Upper lobe of right lung (tissue), 1 donor: ENCODE measurements at regions not wholly inside any gene's neighbourhood (a gene's known extent, or its start where the extent isn't known, plus 50 kb on each side); places are given as distances from the start of the nearest gene placed in this dataset.
"Not testable (repeated sequence)": the region's sequence is repeated elsewhere in the genome, so short reads cannot be mapped to it uniquely, and the experiment has no call there.

Experiments used
- ATAC-seq: fragments of 200-7000 bp; cut with Tn5 transposase; one replicate; pipeline ENCODE4 v1.9.1; 2020; ENCODE audit warnings: mild to moderate bottlenecking, moderate library complexity
- DNase-seq: peaks from one replicate; pipeline ENCODE4 v3.0.0-alpha.2; 2020
- H3K27ac ChIP-seq: fragments of 200-600 bp; one replicate; pipeline ENCODE4 v1.8.0; 2022
- H3K27me3 ChIP-seq: fragments of 200-600 bp; one replicate; pipeline ENCODE4 v1.8.0; 2022; ENCODE audit warnings: mild to moderate bottlenecking
- H3K36me3 ChIP-seq: fragments of 200-600 bp; one replicate; pipeline ENCODE4 v1.8.0; 2022
- H3K4me1 ChIP-seq: fragments of 200-600 bp; one replicate; pipeline ENCODE4 v1.8.0; 2022
- H3K4me3 ChIP-seq: fragments of 200-600 bp; one replicate; pipeline ENCODE4 v1.8.0; 2022; ENCODE audit warnings: mild to moderate bottlenecking
- H3K9me3 ChIP-seq: fragments of 200-600 bp; one replicate; pipeline ENCODE4 v1.8.0; 2022
- intact Hi-C: fragments of 100-400 bp; cut with DNase I; formaldehyde crosslinking; loops from one replicate; pipeline ENCODE4 v1.11.0; 2022
- TF ChIP-seq, protein P1 (sequence below): fragments of 200-600 bp; IDR thresholded peaks from one replicate; pipeline ENCODE4 v1.8.0; 2022; ENCODE audit warnings: antibody characterized with exemption
- donor health status: DM: no; HTN: yes; CAD: no; lungs with severe emphysema.

DNA sequence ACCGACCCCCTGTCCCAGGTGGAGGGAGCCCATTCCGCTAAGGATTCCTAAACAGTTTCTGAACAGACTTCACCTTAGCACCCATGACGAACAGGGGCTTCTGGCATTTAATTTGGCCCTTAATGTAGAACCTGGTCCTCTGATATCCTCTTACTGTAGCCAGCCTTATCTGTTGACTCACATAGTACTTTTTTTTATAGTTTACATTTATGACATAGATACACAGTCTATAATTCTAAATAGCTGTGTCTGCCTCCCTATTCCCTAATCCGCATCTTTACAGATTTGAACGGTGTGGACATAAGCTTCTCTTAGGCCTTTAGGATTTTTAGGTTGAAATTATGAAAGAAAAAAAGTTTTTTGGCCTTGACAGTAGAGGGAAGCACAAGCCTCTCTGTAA is 104.9 kb downstream of the TBC1D26 start:
- intact Hi-C loops, H3K27me3 ChIP-seq: not testable (repeated sequence)

DNA sequence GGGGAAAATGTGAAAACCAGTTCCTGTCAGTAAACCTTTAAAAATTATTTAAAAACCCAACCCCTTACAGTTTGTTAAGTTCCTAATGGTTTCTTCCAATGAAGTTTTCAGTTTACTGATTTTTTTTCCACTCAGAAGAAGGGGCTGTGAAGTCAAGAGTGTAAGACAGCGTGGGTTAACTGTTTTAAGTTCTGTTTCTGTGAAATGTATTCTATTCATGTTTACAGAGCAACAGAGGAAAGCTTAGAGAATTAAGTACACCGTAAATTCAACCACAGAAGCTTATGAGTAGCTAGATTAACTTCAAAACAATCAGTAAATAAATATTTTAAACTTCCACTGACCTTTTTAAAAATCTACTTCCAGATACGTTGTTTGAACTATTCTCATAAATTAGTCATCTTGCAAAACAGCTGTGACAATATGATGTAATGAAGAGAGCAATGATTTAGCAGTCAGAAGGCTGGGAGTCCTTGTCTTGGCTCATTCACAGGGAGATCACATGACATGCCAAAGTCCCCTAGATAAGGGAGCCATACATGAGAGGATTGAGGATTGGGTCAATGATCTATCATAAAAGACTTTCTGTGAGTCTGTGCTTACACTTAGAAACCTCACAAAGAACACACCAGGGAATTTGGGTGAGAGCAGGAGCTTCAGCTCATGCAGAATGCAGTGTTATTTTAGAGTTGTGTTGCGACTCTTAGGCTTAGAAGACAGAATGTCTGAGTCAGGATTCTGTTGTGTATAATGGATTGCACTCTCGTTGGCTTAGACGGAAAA is 97.3 kb upstream of the ADORA2B start:
- H3K27ac ChIP-seq, H3K36me3 ChIP-seq, H3K9me3 ChIP-seq, H3K27me3 ChIP-seq, H3K4me3 ChIP-seq, intact Hi-C loops, DNase-seq, H3K4me1 ChIP-seq: not testable (repeated sequence)
- peak; percentile 41 for ATAC-seq

More for the DNA sequence above, 104.9 kb downstream of the TBC1D26 start:
- H3K9me3 ChIP-seq, H3K36me3 ChIP-seq, H3K4me3 ChIP-seq, H3K4me1 ChIP-seq, H3K27ac ChIP-seq, DNase-seq, ATAC-seq: not testable (repeated sequence)

DNA sequence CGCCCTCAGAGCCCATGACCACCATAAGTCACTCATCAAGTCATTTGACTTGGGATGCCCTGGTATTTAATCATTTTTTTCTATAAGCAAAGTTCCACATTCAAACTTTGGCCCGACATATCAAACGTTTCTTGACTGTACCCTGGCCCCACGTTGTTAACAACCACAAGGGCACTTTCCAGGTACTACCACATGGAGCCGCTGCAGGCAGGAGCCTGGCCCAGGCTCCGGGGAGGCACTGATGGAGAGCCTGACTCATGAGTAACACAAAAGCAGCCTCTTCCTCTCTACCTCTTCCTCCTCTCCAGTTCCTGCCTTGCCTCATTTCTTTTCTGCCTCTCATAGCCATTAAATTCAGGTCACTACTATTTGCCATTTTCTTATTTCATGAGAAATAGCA is 95.9 kb upstream of the ADORA2B start:
- DNase-seq (peak; percentile 79), ATAC-seq (peak; percentile 99)
- intact Hi-C loops, result not testable (repeated sequence)

DNA sequence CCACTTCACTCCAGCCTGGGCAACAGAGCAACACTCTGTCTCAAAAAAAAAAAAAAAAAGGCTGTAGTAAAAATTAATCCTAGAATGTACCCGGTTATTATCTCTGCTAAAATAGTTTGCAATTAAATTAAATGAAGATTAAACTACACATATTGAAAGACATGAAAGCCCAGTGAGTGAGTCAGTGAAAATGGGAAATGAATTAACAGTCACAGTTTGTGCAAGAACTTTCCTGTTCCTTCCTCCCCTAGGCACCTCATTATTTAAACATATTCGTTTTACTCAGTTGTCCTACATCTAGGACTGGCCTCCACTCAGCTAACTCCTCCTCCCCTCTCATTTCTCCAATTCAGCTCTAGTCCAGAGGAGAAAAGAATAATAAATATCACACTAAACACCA is 94.9 kb upstream of the ADORA2B start:
- H3K4me3 ChIP-seq, intact Hi-C loops, H3K36me3 ChIP-seq, H3K27me3 ChIP-seq, H3K27ac ChIP-seq, DNase-seq, ATAC-seq, H3K4me1 ChIP-seq, H3K9me3 ChIP-seq: not testable (repeated sequence)

More for the DNA sequence above, 95.9 kb upstream of the ADORA2B start:
- not testable (repeated sequence) for H3K4me1 ChIP-seq, H3K9me3 ChIP-seq, H3K4me3 ChIP-seq, H3K27me3 ChIP-seq, H3K36me3 ChIP-seq, H3K27ac ChIP-seq
- TF ChIP-seq, protein P1, sequence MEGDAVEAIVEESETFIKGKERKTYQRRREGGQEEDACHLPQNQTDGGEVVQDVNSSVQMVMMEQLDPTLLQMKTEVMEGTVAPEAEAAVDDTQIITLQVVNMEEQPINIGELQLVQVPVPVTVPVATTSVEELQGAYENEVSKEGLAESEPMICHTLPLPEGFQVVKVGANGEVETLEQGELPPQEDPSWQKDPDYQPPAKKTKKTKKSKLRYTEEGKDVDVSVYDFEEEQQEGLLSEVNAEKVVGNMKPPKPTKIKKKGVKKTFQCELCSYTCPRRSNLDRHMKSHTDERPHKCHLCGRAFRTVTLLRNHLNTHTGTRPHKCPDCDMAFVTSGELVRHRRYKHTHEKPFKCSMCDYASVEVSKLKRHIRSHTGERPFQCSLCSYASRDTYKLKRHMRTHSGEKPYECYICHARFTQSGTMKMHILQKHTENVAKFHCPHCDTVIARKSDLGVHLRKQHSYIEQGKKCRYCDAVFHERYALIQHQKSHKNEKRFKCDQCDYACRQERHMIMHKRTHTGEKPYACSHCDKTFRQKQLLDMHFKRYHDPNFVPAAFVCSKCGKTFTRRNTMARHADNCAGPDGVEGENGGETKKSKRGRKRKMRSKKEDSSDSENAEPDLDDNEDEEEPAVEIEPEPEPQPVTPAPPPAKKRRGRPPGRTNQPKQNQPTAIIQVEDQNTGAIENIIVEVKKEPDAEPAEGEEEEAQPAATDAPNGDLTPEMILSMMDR, result peak; percentile 44

DNA sequence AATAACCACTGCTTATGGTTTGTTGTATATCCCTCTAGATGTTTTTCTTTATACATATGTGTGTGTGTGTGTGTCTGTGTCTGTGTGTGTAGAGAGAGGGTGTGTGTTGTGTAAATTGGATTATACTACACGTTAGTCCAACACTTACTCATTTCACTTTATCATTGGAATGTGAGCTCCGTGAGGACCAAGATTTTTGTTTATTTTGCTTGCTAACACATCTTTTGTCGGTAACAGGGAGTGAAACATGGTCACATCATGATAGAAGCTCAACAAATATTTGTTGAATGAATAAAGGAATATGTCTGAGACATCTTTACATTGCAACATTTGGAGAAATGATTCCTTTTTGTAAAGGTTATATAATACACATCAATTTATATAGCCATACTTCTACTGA is 94.2 kb upstream of the ADORA2B start:
- ATAC-seq, H3K27ac ChIP-seq, DNase-seq, H3K27me3 ChIP-seq, H3K9me3 ChIP-seq, H3K4me3 ChIP-seq, H3K36me3 ChIP-seq, H3K4me1 ChIP-seq, intact Hi-C loops: not testable (repeated sequence)

DNA sequence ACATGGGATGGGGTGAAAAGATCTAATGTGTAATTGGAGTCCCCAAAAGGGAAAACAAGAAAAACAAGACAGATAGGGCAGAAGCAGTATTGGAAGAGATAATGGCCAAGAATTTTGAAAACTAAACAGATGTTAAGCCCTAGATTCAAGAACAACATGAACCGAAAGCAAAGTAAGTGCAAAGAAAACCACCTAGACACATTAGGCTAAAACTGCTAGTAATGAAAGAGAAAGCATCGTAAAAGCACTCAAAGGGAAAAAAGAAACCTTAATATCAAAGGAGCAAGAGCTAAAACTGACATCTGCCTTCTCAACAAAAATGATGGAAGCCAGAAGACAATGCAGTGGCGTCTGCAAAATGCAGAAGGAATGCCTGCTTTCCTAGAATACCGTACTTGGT is 92.1 kb upstream of the ADORA2B start:
- not testable (repeated sequence) for ATAC-seq, DNase-seq

DNA sequence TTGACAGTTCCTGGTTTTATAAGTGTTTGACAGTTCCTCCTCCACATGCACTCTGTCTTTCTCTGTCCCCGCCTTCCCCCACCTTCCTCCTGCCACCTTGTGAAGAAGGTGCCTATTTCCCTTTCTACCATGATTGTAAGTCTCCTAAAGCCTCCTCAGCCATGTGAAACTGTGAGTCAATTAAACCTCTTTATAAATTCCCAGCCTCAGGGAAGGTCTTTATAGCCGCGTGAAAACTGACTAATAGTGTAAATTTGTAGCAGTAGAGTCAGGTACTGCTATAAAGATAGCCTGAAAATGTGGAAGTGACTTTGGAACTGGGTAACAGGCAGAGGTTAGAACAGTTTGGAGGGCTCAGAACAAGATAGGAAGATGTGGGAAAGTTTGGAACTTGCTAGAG is 88.7 kb upstream of the ADORA2B start:
- intact Hi-C loops, ATAC-seq, H3K36me3 ChIP-seq, DNase-seq, H3K27ac ChIP-seq, H3K9me3 ChIP-seq, H3K27me3 ChIP-seq, H3K4me3 ChIP-seq, H3K4me1 ChIP-seq: not testable (repeated sequence)

More for the DNA sequence above, 92.1 kb upstream of the ADORA2B start:
- intact Hi-C loops, H3K27me3 ChIP-seq, H3K4me1 ChIP-seq, H3K9me3 ChIP-seq, H3K36me3 ChIP-seq, H3K27ac ChIP-seq, H3K4me3 ChIP-seq: not testable (repeated sequence)

DNA sequence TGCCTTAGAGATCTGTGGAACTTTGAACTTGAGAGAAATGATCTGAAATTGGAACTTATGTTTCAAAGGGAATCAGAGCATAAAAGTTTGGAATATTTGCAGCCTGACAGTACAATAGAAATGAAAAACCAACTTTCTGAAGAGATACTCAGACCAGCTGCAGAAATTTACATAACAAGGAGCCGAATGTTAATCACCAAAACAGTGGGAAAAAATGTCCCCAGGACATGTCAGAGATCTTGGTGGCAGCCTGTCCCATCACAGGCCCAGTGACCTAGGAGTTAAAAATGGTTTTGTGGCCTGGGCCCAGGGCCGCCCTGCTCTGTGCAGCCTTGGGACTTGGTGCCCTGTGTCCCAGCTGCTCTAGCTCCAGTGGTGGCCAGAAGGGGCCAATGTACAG is 88.2 kb upstream of the ADORA2B start:
- H3K27me3 ChIP-seq, H3K36me3 ChIP-seq, ATAC-seq, H3K27ac ChIP-seq, intact Hi-C loops, H3K4me3 ChIP-seq, H3K9me3 ChIP-seq, DNase-seq, H3K4me1 ChIP-seq: not testable (repeated sequence)

DNA sequence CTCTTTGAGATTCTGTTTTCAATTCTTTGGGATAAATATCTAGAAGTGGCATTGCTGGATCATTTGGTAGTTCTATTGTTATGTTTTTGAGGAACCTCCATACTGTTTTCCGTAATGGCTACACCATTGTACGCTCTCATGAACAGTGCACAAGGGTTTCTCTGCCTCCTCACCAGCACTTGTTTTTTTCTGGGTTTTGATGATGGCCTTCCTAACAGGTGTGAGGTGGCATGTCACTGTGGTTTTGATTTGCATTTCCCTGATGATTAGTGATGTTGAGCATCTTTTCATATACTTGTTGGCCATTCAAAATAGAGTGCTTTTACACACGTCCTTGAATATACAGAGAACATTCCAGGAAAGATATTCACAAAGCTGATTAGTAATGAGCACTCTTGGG is 86.8 kb upstream of the ADORA2B start:
- DNase-seq, H3K27ac ChIP-seq, H3K4me1 ChIP-seq, H3K9me3 ChIP-seq, intact Hi-C loops, H3K27me3 ChIP-seq, H3K4me3 ChIP-seq, ATAC-seq, H3K36me3 ChIP-seq: not testable (repeated sequence)

DNA sequence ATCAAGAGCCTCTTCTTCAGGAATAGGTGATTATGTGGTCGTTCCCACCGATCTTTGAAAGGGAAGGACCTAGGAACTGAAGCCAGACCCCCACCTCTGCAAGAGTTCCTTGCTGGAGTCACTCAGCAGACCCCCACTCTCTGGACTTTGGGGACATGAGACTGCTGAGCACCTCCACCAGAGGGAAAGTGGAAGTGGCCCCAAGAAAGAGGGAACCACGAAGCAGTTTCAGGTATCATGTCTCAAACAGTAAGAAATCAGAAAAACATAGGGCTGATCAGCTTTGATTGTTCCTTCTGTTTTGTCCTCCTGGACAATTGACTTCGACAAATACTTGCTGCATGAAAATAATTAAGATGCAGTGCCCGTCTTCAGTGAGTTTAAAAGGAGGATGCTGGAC is 84.2 kb upstream of the ADORA2B start:
- ATAC-seq, H3K4me3 ChIP-seq, H3K4me1 ChIP-seq, H3K27ac ChIP-seq, intact Hi-C loops, DNase-seq, H3K36me3 ChIP-seq, H3K27me3 ChIP-seq, H3K9me3 ChIP-seq: not testable (repeated sequence)

DNA sequence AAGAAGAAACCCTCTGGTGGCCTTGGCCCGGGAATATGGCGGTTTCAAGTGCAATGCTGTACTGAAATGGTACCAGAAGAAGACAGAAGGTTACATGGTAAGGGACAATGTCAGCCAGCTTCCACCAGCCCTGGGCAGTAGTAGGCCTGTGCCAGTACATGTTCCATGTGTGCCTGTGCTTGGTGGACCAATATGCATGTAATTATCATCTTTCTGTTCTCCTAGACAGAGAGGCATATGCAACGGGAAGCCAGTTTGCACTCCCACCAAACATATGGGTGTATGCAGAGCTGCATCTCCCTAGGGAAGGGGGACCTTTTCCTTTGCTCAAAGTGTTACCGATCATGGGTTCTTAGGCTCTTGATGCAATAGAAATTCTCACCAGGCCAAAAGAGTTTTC is 80.9 kb upstream of the ADORA2B start:
- H3K36me3 ChIP-seq, ATAC-seq, intact Hi-C loops, H3K4me1 ChIP-seq, H3K9me3 ChIP-seq, DNase-seq, H3K27ac ChIP-seq, H3K4me3 ChIP-seq, H3K27me3 ChIP-seq: not testable (repeated sequence)

DNA sequence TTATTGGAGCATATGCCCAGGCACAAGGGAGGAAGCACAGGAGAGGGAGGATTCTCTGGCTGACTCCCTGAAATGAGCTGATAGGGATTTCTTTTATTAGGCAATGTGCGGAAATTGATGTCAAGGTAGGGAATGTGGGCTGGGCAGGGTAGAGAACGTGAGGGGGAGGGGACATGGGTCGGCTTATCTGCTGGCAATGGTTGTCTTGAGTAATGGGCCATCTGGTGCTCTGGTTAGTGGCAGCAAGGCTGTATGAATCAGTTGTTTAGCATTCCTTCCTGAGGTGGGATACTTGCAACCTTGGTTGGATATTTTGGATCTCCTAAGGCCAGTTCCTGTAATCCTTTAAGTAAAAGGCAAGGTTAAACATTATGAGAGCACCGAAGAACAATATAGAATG is 80.5 kb upstream of the ADORA2B start:
- ATAC-seq, H3K9me3 ChIP-seq, intact Hi-C loops: not testable (repeated sequence)

DNA sequence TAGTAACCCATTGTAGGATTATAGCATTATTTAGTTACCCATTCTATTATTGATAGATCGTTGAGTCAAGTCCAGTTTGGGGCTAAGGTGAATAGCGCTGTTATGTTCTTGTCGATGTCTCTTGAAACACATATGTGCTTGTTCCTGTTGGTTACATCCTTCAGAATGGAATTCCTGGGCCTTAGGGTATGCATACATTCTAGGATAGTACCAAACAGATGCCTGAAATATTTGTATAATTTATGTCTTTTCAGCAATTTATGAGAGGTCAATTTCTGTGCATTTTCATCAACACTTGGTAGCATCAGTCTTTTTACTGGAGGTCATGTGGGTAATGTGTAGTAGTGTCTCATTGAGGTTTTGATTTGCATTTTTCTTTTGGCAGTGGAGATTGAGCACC is 78.9 kb upstream of the ADORA2B start:
- H3K4me1 ChIP-seq, H3K4me3 ChIP-seq, intact Hi-C loops, H3K27me3 ChIP-seq, H3K27ac ChIP-seq, H3K36me3 ChIP-seq, ATAC-seq, H3K9me3 ChIP-seq, DNase-seq: not testable (repeated sequence)

More for the DNA sequence above, 80.5 kb upstream of the ADORA2B start:
- not testable (repeated sequence) for H3K27ac ChIP-seq, H3K36me3 ChIP-seq, H3K27me3 ChIP-seq, H3K4me3 ChIP-seq, DNase-seq, H3K4me1 ChIP-seq

DNA sequence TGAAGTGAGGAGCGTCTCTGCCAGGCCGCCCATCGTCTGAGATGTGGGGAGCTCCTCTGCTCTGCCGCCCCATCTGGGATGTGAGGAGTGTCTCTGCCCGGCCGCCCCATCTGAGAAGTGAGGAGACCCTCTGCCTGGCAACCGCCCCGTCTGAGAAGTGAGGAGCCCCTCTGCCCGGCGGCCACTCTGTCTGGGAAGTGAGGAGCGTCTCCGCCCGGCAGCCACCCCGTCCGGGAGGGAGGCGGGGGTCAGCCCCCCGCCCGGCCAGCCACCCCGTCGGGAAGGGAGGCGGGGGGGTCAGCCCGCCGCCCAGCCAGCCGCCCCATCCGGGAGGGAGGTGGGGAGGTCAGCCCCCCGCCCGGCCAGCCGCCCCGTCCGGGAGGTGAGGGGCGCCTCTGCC is 77.6 kb upstream of the ADORA2B start:
- H3K27ac ChIP-seq, DNase-seq, H3K4me3 ChIP-seq, H3K4me1 ChIP-seq, H3K9me3 ChIP-seq, ATAC-seq, H3K36me3 ChIP-seq, H3K27me3 ChIP-seq, intact Hi-C loops: not testable (repeated sequence)
